ENCODE measurements at regions not wholly inside any gene's neighbourhood (a gene's known extent, or its start where the extent isn't known, plus 50 kb on each side); places are given as distances from the start of the nearest gene placed in this dataset.

GRCh38 chr4:155582971-155583437 is 83.6 kb upstream of the GUCY1A1 start (continued):
- TF ChIP-seq ZNF335 (tag by site-specific recombination; conservative IDR thresholded peaks at IDR 0.05) (peak; percentile 26; the same call in 1 of the 2 replicates), HOXD13 (CRISPR knock-in tag; IDR thresholded peaks at IDR 0.05; ENCODE audit: borderline replicate concordance) (no peak), ZIC2 (tag by site-specific recombination; IDR thresholded peaks at IDR 0.05) (no peak), ZNF433 (tag by site-specific recombination; IDR thresholded peaks at IDR 0.05; ENCODE audit: low read depth) (no peak), PRDM10 (tag by site-specific recombination; IDR thresholded peaks at IDR 0.05) (peak; percentile 57; the same call in 1 of the 2 replicates), ZNF660 (tag by site-specific recombination; IDR thresholded peaks at IDR 0.05) (0 out of 2 replicates have a peak, but pooled peaks have one; percentile 25), ZEB2 (tag by site-specific recombination; IDR thresholded peaks at IDR 0.05) (peak; percentile 76), ZNF837 (tag by site-specific recombination; IDR thresholded peaks at IDR 0.05) (no peak), ZNF37A (tag by site-specific recombination; IDR thresholded peaks at IDR 0.05) (no peak), ZNF366 (tag by site-specific recombination; conservative IDR thresholded peaks at IDR 0.05) (peak; percentile 77), PATZ1 (tag by site-specific recombination; IDR thresholded peaks at IDR 0.05) (peak; percentile 59; the same call in 1 of the 2 replicates), ZBTB20 (tag by site-specific recombination; IDR thresholded peaks at IDR 0.05) (peak; percentile 48), ZNF639 (tag by site-specific recombination; IDR thresholded peaks at IDR 0.05) (peak; percentile 87), ZBTB26 (tag by site-specific recombination; optimal IDR thresholded peaks at IDR 0.05) (no peak), ZFP69B (tag by site-specific recombination; IDR thresholded peaks at IDR 0.05) (0 out of 2 replicates have a peak, but pooled peaks have one; percentile 32), ZNF600 (tag by site-specific recombination; IDR thresholded peaks at IDR 0.05) (peak; percentile 58; the same call in 1 of the 2 replicates), KLF8 (tag by site-specific recombination; IDR thresholded peaks at IDR 0.05) (peak; percentile 49; the same call in 1 of the 2 replicates), ZNF404 (tag by site-specific recombination; IDR thresholded peaks at IDR 0.05) (no peak), ZNF280C (tag by site-specific recombination; IDR thresholded peaks at IDR 0.05) (no peak), SP7 (tag by site-specific recombination; IDR thresholded peaks at IDR 0.05) (peak; percentile 93), ZBTB10 (tag by site-specific recombination; IDR thresholded peaks at IDR 0.05) (peak; percentile 40; the same call in 1 of the 2 replicates), ZNF843 (tag by site-specific recombination; IDR thresholded peaks at IDR 0.05) (peak; percentile 86), PRDM6 (tag by site-specific recombination; IDR thresholded peaks at IDR 0.05) (peak; percentile 93), FEZF1 (tag by site-specific recombination; IDR thresholded peaks at IDR 0.05) (peak; percentile 67), ZXDB (tag by site-specific recombination; IDR thresholded peaks at IDR 0.05) (peak; percentile 74), ZNF629 (tag by site-specific recombination; IDR thresholded peaks at IDR 0.05) (peak; percentile 97)

Measured in HEK293 (cell line).